Esophagus muscularis mucosa (tissue), 4 donors: ENCODE measurements at regions not wholly inside any gene's neighbourhood (a gene's known extent, or its start where the extent isn't known, plus 50 kb on each side); places are given as distances from the start of the nearest gene placed in this dataset.

Experiments used
- DNase-seq: peaks from one replicate; pipeline ENCODE4 v3.0.0-alpha.2; 2017; ENCODE audit errors: extremely low spot score
- H3K27ac ChIP-seq, 4 donors: fragments of 200-600 bp; sonication (generic); replicated peaks in 1 of 4; 1 replicate in 3 of 4; 2 replicates in 1 of 4; pipeline ENCODE4 v1.5.1; 2016 to 2019; ENCODE audit warnings: mild to moderate bottlenecking in 1 of 4
- H3K27me3 ChIP-seq, 4 donors: fragments of 200-600 bp; sonication (generic); one replicate each; pipeline versions ENCODE4 v1.5.1 to v1.6.0; 2016 to 2019
- H3K36me3 ChIP-seq, 4 donors: fragments of 200-600 bp; sonication (generic); one replicate each; pipeline ENCODE4 v1.5.1; 2016 to 2019
- H3K4me1 ChIP-seq, 4 donors: fragments of 200-600 bp; sonication (generic); one replicate each; pipeline ENCODE4 v1.5.1; 2016 to 2019
- H3K4me3 ChIP-seq, 4 donors: fragments of 200-600 bp; sonication (generic); 1 replicate in 2 of 4; 2 replicates in 2 of 4; pipeline ENCODE4 v1.5.1; 2016 to 2019; ENCODE audit warnings: mild to moderate bottlenecking in 4 of 4, moderate library complexity in 1 of 4
- H3K9me3 ChIP-seq, 4 donors: fragments of 200-600 bp; sonication (generic); 1 replicate in 3 of 4; 2 replicates in 1 of 4; pipeline ENCODE4 v1.5.1; 2016 to 2019
- EP300 ChIP-seq: sonication (generic); formaldehyde crosslinking; IDR thresholded peaks from one replicate; pipeline ENCODE4 v1.6.1; 2017; ENCODE audit warnings: antibody characterized with exemption
- POLR2A ChIP-seq: fragments of 450-650 bp; IDR thresholded peaks from one replicate; pipeline ENCODE4 v1.6.1; 2017; ENCODE audit warnings: antibody characterized with exemption, moderate library complexity, mild to moderate bottlenecking, low read depth
- POLR2AphosphoS5 ChIP-seq, 2 donors: sonication (generic); formaldehyde crosslinking; IDR thresholded peaks; one replicate each; pipeline ENCODE4 v1.6.1; 2017; ENCODE audit warnings: antibody characterized with exemption in 2 of 2
- WGBS: methylation state at CpG from one replicate; pipeline ENCODE4 v1.1.5; 2018; 5-methylcytosine and 5-hydroxymethylcytosine counted together
- intact Hi-C: fragments of 100-400 bp; cut with DNase I; formaldehyde crosslinking; loops from one replicate; pipeline ENCODE4 v1.15.1; 2023
- TF ChIP-seq, protein P1 (sequence below), 3 experiments: fragments of 200-600 bp in 2 of 3; fragments of 450-650 bp in 1 of 3; sonication (generic) in 2 of 3; IDR thresholded peaks; one replicate each; pipeline ENCODE4 v1.5.1; 2017 to 2019; ENCODE audit warnings: antibody characterized with exemption in 3 of 3, mild to moderate bottlenecking in 2 of 3, moderate library complexity in 1 of 3

DNA sequence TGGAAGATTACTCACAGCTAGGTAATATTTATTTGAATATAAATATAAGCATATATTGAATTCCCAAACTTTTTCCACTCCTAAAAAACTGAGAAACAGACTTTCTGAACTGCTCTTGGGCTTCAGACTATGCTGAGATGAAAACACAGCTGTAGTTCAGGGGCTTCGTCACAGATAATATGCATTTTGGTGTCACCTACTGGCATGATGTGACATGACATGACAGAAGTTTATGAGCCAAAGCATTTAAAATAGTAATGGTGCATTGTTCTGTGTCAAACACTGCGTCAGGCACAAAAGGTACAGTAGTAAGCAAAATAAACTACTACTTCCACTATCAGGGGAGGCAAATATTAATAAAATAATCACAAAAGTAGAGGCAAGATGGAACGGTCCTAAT, 171.3 kb downstream of the BTC start:
- TF ChIP-seq, protein P1, sequence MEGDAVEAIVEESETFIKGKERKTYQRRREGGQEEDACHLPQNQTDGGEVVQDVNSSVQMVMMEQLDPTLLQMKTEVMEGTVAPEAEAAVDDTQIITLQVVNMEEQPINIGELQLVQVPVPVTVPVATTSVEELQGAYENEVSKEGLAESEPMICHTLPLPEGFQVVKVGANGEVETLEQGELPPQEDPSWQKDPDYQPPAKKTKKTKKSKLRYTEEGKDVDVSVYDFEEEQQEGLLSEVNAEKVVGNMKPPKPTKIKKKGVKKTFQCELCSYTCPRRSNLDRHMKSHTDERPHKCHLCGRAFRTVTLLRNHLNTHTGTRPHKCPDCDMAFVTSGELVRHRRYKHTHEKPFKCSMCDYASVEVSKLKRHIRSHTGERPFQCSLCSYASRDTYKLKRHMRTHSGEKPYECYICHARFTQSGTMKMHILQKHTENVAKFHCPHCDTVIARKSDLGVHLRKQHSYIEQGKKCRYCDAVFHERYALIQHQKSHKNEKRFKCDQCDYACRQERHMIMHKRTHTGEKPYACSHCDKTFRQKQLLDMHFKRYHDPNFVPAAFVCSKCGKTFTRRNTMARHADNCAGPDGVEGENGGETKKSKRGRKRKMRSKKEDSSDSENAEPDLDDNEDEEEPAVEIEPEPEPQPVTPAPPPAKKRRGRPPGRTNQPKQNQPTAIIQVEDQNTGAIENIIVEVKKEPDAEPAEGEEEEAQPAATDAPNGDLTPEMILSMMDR (IDR thresholded peaks at IDR 0.05), result peak in 1 of 3 experiments; percentile 37
- no peak for TF ChIP-seq POLR2AphosphoS5 (IDR thresholded peaks at IDR 0.05)
- WGBS, result 23% methylated on average over 3 of the region's 3 CpGs
- Histone ChIP-seq H3K4me1 (peaks cover 4 to 41% (median 29%) of the 10 kb centered on the region in 4 donors), H3K4me3 (no peak overlapping the region), H3K27ac (no peak overlapping the region), H3K27me3 (no peaks in the 10 kb centered on the region), H3K36me3 (no peaks in the 10 kb centered on the region), H3K9me3 (no peaks in the 10 kb centered on the region)
- intact Hi-C loops, result no loop called here
- DNase-seq, result no peak

DNA sequence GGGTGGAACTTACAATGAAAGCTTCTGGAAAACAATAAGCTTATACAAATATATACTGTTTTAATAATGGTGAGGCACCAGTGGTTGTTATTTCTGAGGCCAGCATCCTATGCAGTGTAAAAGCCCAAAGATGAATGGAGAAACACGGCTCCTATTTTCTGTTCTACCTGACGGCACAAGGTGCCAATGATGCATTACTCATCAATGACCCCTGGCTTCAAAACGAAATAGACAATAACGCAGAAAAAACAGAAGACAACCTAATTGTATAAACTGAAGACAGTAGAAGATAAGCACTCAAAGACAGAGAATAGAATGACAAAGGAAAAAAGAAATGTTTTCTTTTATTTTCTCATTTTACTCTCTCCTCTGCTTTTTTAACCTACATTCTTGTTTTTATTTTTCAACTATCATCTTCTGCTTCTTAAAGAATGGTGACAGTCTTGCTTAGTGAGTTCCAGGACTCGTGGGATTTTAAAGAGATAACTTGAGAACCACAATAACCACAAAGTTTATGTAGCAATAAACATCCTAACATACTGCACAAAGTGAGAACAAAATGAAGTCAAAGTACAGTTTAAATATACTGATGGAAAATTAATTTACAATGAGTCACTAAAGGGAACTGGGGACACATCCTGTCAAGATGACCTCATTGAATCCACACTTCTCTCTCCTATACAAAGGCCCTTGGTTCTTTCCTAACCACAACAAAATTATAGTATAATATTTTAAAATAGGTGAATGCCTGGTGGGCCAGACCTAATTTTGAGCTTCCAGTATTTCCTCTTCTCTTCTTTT, 169.8 kb downstream of the BTC start:
- Histone ChIP-seq H3K4me3 (no peak overlapping the region), H3K9me3 (no peaks in the 10 kb centered on the region), H3K27ac (peak overlapping the region; percentile 22 to 57 (median 49)), H3K36me3 (no peaks in the 10 kb centered on the region), H3K4me1 (peaks cover 4 to 40% (median 23%) of the 10 kb centered on the region in 4 donors), H3K27me3 (no peaks in the 10 kb centered on the region)
- TF ChIP-seq POLR2AphosphoS5 (IDR thresholded peaks at IDR 0.05) (peak in 1 of 2 donors; percentile 37), POLR2A (no peak), EP300 (no peak)
- TF ChIP-seq, protein P1 (IDR thresholded peaks at IDR 0.05), result no peak
- DNase-seq, result no peak
- intact Hi-C loops, result no loop called here
- WGBS, result 41% methylated on average over 5 of the region's 5 CpGs

GRCh38 chr4:74625981-74626380, 168.3 kb downstream of the BTC start:
- no peaks in the 10 kb centered on the region for H3K9me3 ChIP-seq
- peaks cover 4 to 27% (median 16%) of the 10 kb centered on the region in 4 donors for H3K4me1 ChIP-seq
- 65% methylated on average over 1 of the region's 1 CpG for WGBS
- no peaks in the 10 kb centered on the region for H3K36me3 ChIP-seq
- no peaks in the 10 kb centered on the region for H3K27me3 ChIP-seq
- no peak overlapping the region for H3K27ac ChIP-seq
- intact Hi-C loops, result no loop called here
- no peak for DNase-seq
- TF ChIP-seq, protein P1 (IDR thresholded peaks at IDR 0.05), result no peak
- no peak for TF ChIP-seq EP300
- no peak for TF ChIP-seq POLR2A
- TF ChIP-seq POLR2AphosphoS5 (IDR thresholded peaks at IDR 0.05), result no peak
- H3K4me3 ChIP-seq, result no peak overlapping the region

DNA sequence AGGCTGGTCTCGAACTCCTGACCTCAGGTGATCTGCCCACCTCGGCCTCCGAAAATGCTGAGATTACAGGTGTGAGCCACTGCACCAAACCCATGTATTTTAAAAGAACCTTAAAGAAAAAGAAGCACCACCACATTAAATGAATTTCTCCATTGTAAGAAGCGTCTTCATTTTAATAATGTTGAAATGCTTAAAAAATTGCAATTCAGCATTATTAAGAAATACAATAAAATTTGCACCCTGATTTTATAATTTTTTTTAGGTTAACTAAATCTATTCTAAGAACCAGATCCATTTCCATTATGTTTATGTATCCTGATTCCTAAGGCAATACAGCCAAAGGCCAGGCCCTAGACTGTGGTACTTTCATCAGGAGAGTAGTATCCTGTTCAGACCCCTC, 167.2 kb downstream of the BTC start:
- Histone ChIP-seq H3K4me1 (peaks cover 4 to 27% (median 16%) of the 10 kb centered on the region in 4 donors), H3K27ac (no peak overlapping the region), H3K27me3 (no peaks in the 10 kb centered on the region), H3K36me3 (no peaks in the 10 kb centered on the region), H3K9me3 (no peaks in the 10 kb centered on the region), H3K4me3 (no peak overlapping the region)
- WGBS, result 97% methylated on average over 4 of the region's 4 CpGs
- no peak for DNase-seq
- TF ChIP-seq POLR2A, result no peak
- TF ChIP-seq, protein P1 (IDR thresholded peaks at IDR 0.05), result no peak
- TF ChIP-seq POLR2AphosphoS5 (IDR thresholded peaks at IDR 0.05), result no peak
- no peak for TF ChIP-seq EP300
- intact Hi-C loops, result no loop called here
